Eye (tissue), 1 donor: ENCODE measurements at regions not wholly inside any gene's neighbourhood (a gene's known extent, or its start where the extent isn't known, plus 50 kb on each side); places are given as distances from the start of the nearest gene placed in this dataset.
"Not testable (repeated sequence)": the region's sequence is repeated elsewhere in the genome, so short reads cannot be mapped to it uniquely, and the experiment has no call there.

Experiments
- DNase-seq: peaks from one replicate; pipeline ENCODE4 v3.0.0-alpha.2; 2015

- DNase-seq = peak; percentile 20
Measured at GRCh38 chr4:169934794-169935429, 91.3 kb downstream of the MFAP3L start.

GRCh38 chr4:169933531-169933930 is 92.7 kb downstream of the MFAP3L start:
- DNase-seq = no peak

GRCh38 chr4:169931964-169932363 is 94.2 kb downstream of the MFAP3L start:
- no peak for DNase-seq

- DNase-seq = not testable (repeated sequence)
Measured at GRCh38 chr4:169930755-169931154, 95.4 kb downstream of the MFAP3L start.

- no peak for DNase-seq
Measured at GRCh38 chr4:169927280-169927679, 98.9 kb downstream of the MFAP3L start.

- no peak for DNase-seq
Measured at GRCh38 chr4:169925678-169926077, 100.5 kb downstream of the MFAP3L start.

- no peak for DNase-seq
Measured at GRCh38 chr4:169922632-169923276, 103.4 kb downstream of the MFAP3L start.

GRCh38 chr4:169921732-169922131 is 104.5 kb downstream of the MFAP3L start:
- no peak for DNase-seq

GRCh38 chr4:169921237-169921636 is 105.0 kb downstream of the MFAP3L start:
- DNase-seq = no peak

- DNase-seq = not testable (repeated sequence)
Measured at GRCh38 chr4:169919194-169920124, 106.7 kb downstream of the MFAP3L start.

- DNase-seq = no peak
Measured at GRCh38 chr4:169915545-169915944, 110.7 kb downstream of the MFAP3L start.

GRCh38 chr4:169914866-169915265 is 111.3 kb downstream of the MFAP3L start:
- DNase-seq = no peak

GRCh38 chr4:169912996-169913395 is 113.2 kb downstream of the MFAP3L start:
- no peak for DNase-seq

GRCh38 chr4:169909897-169910296 is 116.3 kb downstream of the MFAP3L start:
- no peak for DNase-seq

GRCh38 chr4:169909479-169909878 is 116.7 kb downstream of the MFAP3L start:
- DNase-seq = no peak

GRCh38 chr4:169907705-169908104 is 118.5 kb downstream of the MFAP3L start:
- DNase-seq = no peak

GRCh38 chr4:169906821-169907220 is 119.4 kb downstream of the MFAP3L start:
- no peak for DNase-seq

GRCh38 chr4:169906104-169906503 is 120.1 kb downstream of the MFAP3L start:
- DNase-seq = no peak

- no peak for DNase-seq
Measured at GRCh38 chr4:169902658-169903345, 123.4 kb downstream of the MFAP3L start.

- no peak for DNase-seq
Measured at GRCh38 chr4:169900241-169900845, 125.9 kb downstream of the MFAP3L start.

- no peak for DNase-seq
Measured at GRCh38 chr4:169899295-169899694, 126.9 kb downstream of the MFAP3L start.

- DNase-seq = no peak
Measured at GRCh38 chr4:169898095-169898494, 128.1 kb downstream of the MFAP3L start.

GRCh38 chr4:169894767-169895166 is 131.4 kb downstream of the MFAP3L start:
- not testable (repeated sequence) for DNase-seq
